ENCODE measurements at regions not wholly inside any gene's neighbourhood (a gene's known extent, or its start where the extent isn't known, plus 50 kb on each side); places are given as distances from the start of the nearest gene placed in this dataset.

DNA sequence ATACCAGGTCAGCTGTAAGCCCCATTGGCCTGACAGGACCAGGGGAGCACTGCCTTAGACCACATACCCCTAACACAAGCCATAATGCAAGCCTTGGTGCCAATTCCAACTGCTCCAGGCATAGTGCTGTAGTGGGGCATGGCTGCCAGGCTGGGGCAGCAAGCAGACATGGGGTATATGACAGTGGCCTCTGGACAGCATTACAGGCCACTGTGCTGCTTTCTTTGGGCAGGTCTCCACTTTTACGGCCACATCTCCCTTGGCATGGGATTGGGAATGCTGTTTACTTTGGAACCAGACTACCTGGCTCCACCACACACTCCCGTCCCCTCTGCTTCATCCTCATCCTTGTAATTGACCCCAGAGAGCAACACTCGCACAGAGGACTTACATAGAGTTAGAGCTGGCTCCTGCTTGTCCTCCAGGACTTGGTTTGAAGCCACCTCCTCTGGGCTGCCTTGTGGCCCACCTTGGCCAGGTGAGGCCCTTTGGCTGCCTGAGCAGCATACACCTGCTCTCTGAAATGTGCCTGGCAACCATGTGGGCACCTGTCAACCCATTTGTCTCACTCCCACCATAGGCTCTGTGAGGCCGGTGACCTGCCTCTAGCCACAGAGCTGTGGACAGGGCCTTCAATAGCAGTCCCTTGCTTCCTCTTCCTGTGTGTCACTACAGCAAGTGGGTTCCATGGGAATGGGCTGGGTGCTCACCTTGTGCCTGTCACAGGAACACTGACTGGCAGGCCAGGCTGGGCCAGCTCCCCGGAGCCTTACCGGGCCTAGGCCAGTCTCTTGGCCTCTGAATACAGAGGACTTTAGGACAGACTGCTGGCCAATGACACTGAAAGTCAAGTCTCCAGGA, 262.6 kb upstream of the HS6ST1 start:
- Histone ChIP-seq H4K20me1 (ENCODE audit: control insufficient read depth, extremely low read depth, insufficient read depth, low read length) (no peaks in the 10 kb centered on the region), H3K9ac (ENCODE audit: insufficient read depth, low read length) (no peak overlapping the region), H3K27ac (ENCODE audit: insufficient read depth, low read length) (no peak overlapping the region), H3K4me3 (replicated peaks in 1 of 4; ENCODE audit: control extremely low read depth in 1 of 4, insufficient read depth in 1 of 4, low read depth in 3 of 4, low read length in 4 of 4) (no peak overlapping the region), H3K9me3 (ENCODE audit: control insufficient read depth, insufficient read depth, low read depth, low read length) (no peaks in the 10 kb centered on the region), H2AFZ (ENCODE audit: low read length) (no peak overlapping the region), H3K27me3 (ENCODE audit: control insufficient read depth, insufficient read depth, low read length) (no peaks in the 10 kb centered on the region), H3K36me3 (ENCODE audit: control insufficient read depth, insufficient read depth, low read length) (no peaks in the 10 kb centered on the region), H3K79me2 (ENCODE audit: control insufficient read depth, insufficient read depth, low read length) (no peaks in the 10 kb centered on the region), H3K4me1 (ENCODE audit: control insufficient read depth, extremely low read depth, insufficient read depth, low read length) (peaks cover 2% of the 10 kb centered on the region), H3K4me2 (ENCODE audit: extremely low read depth, insufficient read depth, low read length) (no peak overlapping the region)
- DNase-seq (ENCODE audit: low read depth in 2 of 2): no peak
- no peak for TF ChIP-seq EZH2 (IDR thresholded peaks at IDR 0.05; ENCODE audit: low read length, missing control alignments)
- TF ChIP-seq, protein P1, sequence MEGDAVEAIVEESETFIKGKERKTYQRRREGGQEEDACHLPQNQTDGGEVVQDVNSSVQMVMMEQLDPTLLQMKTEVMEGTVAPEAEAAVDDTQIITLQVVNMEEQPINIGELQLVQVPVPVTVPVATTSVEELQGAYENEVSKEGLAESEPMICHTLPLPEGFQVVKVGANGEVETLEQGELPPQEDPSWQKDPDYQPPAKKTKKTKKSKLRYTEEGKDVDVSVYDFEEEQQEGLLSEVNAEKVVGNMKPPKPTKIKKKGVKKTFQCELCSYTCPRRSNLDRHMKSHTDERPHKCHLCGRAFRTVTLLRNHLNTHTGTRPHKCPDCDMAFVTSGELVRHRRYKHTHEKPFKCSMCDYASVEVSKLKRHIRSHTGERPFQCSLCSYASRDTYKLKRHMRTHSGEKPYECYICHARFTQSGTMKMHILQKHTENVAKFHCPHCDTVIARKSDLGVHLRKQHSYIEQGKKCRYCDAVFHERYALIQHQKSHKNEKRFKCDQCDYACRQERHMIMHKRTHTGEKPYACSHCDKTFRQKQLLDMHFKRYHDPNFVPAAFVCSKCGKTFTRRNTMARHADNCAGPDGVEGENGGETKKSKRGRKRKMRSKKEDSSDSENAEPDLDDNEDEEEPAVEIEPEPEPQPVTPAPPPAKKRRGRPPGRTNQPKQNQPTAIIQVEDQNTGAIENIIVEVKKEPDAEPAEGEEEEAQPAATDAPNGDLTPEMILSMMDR (conservative IDR thresholded peaks at IDR 0.05 in 1 of 2, IDR thresholded peaks at IDR 0.05 in 1 of 2; ENCODE audit: low read depth in 1 of 2, low read length in 2 of 2): no peak

DNA sequence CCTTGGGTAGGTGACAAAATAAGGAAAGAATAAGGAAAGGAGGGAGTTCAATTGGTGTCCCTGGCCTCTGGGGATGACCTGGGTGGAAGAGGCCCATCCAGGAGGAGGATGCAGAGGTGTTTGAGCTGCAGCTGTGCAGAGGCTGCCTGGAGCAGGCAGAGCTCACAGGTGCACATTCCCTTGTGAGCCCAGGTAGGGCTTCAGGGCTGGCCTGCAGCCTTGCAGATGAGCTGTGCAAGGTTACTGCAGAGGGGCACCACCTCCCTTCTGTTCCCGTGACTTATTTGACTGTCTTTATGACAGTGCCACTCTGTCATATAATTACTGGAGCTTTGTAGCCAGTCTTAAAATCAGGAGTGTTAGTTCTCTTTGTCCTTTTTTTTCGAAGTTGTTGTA, 263.2 kb upstream of the HS6ST1 start:
- TF ChIP-seq EZH2 (IDR thresholded peaks at IDR 0.05; ENCODE audit: low read length, missing control alignments): no peak
- TF ChIP-seq, protein P1 (conservative IDR thresholded peaks at IDR 0.05 in 1 of 2, IDR thresholded peaks at IDR 0.05 in 1 of 2; ENCODE audit: low read depth in 1 of 2, low read length in 2 of 2): no peak
- DNase-seq (ENCODE audit: low read depth in 2 of 2): no peak
- Histone ChIP-seq H3K9me3 (ENCODE audit: control insufficient read depth, insufficient read depth, low read depth, low read length) (no peaks in the 10 kb centered on the region), H2AFZ (ENCODE audit: low read length) (no peak overlapping the region), H3K27ac (ENCODE audit: insufficient read depth, low read length) (no peak overlapping the region), H3K4me3 (replicated peaks in 1 of 4; ENCODE audit: control extremely low read depth in 1 of 4, insufficient read depth in 1 of 4, low read depth in 3 of 4, low read length in 4 of 4) (no peak overlapping the region), H3K9ac (ENCODE audit: insufficient read depth, low read length) (no peak overlapping the region), H3K27me3 (ENCODE audit: control insufficient read depth, insufficient read depth, low read length) (no peaks in the 10 kb centered on the region), H4K20me1 (ENCODE audit: control insufficient read depth, extremely low read depth, insufficient read depth, low read length) (no peaks in the 10 kb centered on the region), H3K4me2 (ENCODE audit: extremely low read depth, insufficient read depth, low read length) (no peak overlapping the region), H3K79me2 (ENCODE audit: control insufficient read depth, insufficient read depth, low read length) (no peaks in the 10 kb centered on the region), H3K4me1 (ENCODE audit: control insufficient read depth, extremely low read depth, insufficient read depth, low read length) (peaks cover 5% of the 10 kb centered on the region), H3K36me3 (ENCODE audit: control insufficient read depth, insufficient read depth, low read length) (no peaks in the 10 kb centered on the region)

DNA sequence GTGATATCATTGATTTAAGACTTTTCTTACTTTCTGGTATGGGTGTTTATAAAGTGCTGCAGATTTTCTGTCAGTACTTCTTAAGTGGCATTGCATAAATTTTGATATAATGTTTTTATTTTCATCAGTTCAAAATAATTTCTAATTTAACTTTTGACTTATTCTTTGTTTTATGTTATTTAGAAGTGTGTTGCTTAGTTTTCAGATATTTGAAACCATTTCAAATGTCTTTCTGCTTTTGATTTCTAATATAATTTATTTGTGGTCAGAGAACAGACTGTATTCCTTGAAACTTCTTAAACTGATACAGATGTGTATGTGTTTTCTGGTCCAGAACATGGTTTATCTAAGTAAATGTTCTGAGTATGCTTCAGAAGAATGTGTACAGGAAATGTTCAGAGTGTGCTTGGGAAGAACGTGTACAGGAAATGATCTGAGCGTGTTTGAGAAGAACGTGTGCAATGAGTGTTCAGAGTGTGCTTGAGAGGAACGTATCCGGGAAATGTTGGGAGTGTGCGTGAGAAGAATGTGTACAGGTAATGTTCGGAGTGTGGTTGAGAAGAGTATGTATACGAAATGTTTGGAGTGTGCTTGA, 265.7 kb upstream of the HS6ST1 start:
- H3K4me1 ChIP-seq (ENCODE audit: control insufficient read depth, extremely low read depth, insufficient read depth, low read length): peaks cover 5% of the 10 kb centered on the region
- TF ChIP-seq EZH2 (IDR thresholded peaks at IDR 0.05; ENCODE audit: low read length, missing control alignments): no peak
- TF ChIP-seq, protein P1 (conservative IDR thresholded peaks at IDR 0.05 in 1 of 2, IDR thresholded peaks at IDR 0.05 in 1 of 2; ENCODE audit: low read depth in 1 of 2, low read length in 2 of 2): no peak
- H3K4me3 ChIP-seq (replicated peaks in 1 of 4; ENCODE audit: control extremely low read depth in 1 of 4, insufficient read depth in 1 of 4, low read depth in 3 of 4, low read length in 4 of 4): no peak overlapping the region
- H4K20me1 ChIP-seq (ENCODE audit: control insufficient read depth, extremely low read depth, insufficient read depth, low read length): no peaks in the 10 kb centered on the region
- H3K4me2 ChIP-seq (ENCODE audit: extremely low read depth, insufficient read depth, low read length): no peak overlapping the region
- peak overlapping the region; percentile 0 for H2AFZ ChIP-seq (ENCODE audit: low read length)
- peak overlapping the region; percentile 77 for H3K27ac ChIP-seq (ENCODE audit: insufficient read depth, low read length)
- DNase-seq (ENCODE audit: low read depth in 2 of 2): peak; percentile 77 to 90
- H3K9ac ChIP-seq (ENCODE audit: insufficient read depth, low read length): no peak overlapping the region
- H3K79me2 ChIP-seq (ENCODE audit: control insufficient read depth, insufficient read depth, low read length): no peaks in the 10 kb centered on the region
- no peaks in the 10 kb centered on the region for H3K27me3 ChIP-seq (ENCODE audit: control insufficient read depth, insufficient read depth, low read length)
- H3K36me3 ChIP-seq (ENCODE audit: control insufficient read depth, insufficient read depth, low read length): no peaks in the 10 kb centered on the region
- no peaks in the 10 kb centered on the region for H3K9me3 ChIP-seq (ENCODE audit: control insufficient read depth, insufficient read depth, low read depth, low read length)
